Colonic mucosa (tissue), 4 donors: ENCODE measurements at regions not wholly inside any gene's neighbourhood (a gene's known extent, or its start where the extent isn't known, plus 50 kb on each side); places are given as distances from the start of the nearest gene placed in this dataset.

Experiments used
- DNase-seq: peaks from one replicate; pipeline ENCODE4 v3.0.0-alpha.2; 2020
- H3K27ac ChIP-seq: fragments of 200-600 bp; one replicate; pipeline ENCODE4 v1.8.0; 2021
- H3K27me3 ChIP-seq: fragments of 200-600 bp; one replicate; pipeline ENCODE4 v1.8.0; 2021
- H3K36me3 ChIP-seq: fragments of 200-600 bp; one replicate; pipeline ENCODE4 v1.8.0; 2021
- H3K4me1 ChIP-seq: fragments of 200-600 bp; one replicate; pipeline ENCODE4 v1.8.0; 2021; ENCODE audit warnings: mild to moderate bottlenecking
- H3K4me3 ChIP-seq: fragments of 200-600 bp; one replicate; pipeline ENCODE4 v1.8.0; 2021
- H3K9ac ChIP-seq, 2 donors: one replicate each; pipeline ENCODE4 v1.7.0; 2013; ENCODE audit warnings: control low read depth in 2 of 2, low read depth in 2 of 2, low read length in 2 of 2
- H3K9me3 ChIP-seq: fragments of 200-600 bp; one replicate; pipeline ENCODE4 v1.8.0; 2021
- CTCF ChIP-seq: fragments of 200-600 bp; IDR thresholded peaks from one replicate; pipeline ENCODE4 v1.8.0; 2022; ENCODE audit warnings: antibody characterized with exemption, mild to moderate bottlenecking
- intact Hi-C: fragments of 100-400 bp; cut with DNase I; formaldehyde crosslinking; loops from one replicate; pipeline ENCODE4 v1.14.1; 2022
- donor health status: healthy.
- donor health status: DM: no; HTN: no; CAD: no.
- donor health status: DM: no; HTN: no; CAD: no.

DNA sequence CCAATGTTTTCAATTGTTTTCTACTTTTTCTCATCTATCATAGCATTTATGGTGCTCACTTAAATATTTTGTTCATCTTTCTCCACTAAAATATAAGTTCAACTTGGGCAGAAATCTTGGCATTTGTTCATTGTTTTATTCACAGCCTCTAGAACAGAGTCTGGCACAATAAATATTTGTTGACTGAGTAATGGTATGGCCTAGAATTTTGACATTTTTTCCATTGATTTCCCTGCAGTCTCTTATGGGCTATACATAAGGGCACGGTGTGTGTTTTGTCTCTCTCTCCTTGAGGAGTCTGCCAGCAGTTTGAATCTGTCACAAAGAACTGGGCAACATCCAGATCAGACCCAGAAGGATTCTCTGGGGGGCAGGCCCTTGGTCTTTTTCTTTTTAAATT, 379.7 kb downstream of the TMEM38B start:
- H3K36me3 ChIP-seq = no peaks in the 10 kb centered on the region
- no peak overlapping the region for H3K9ac ChIP-seq
- DNase-seq = no peak
- intact Hi-C loops = no loop called here
- no peak overlapping the region for H3K27ac ChIP-seq
- H3K4me3 ChIP-seq = no peak overlapping the region
- no peaks in the 10 kb centered on the region for H3K4me1 ChIP-seq
- H3K27me3 ChIP-seq = no peaks in the 10 kb centered on the region
- TF ChIP-seq CTCF = no peak
- no peaks in the 10 kb centered on the region for H3K9me3 ChIP-seq

- Histone ChIP-seq H3K36me3 (no peaks in the 10 kb centered on the region), H3K4me3 (no peak overlapping the region), H3K9ac (no peak overlapping the region), H3K27me3 (no peaks in the 10 kb centered on the region), H3K4me1 (no peaks in the 10 kb centered on the region), H3K9me3 (no peaks in the 10 kb centered on the region), H3K27ac (no peak overlapping the region)
- DNase-seq = no peak
- TF ChIP-seq CTCF = no peak
- intact Hi-C loops = no loop called here
Measured at GRCh38 chr9:106075236-106075959, 381.1 kb downstream of the TMEM38B start.

GRCh38 chr9:106075960-106076327, 381.6 kb downstream of the TMEM38B start:
- intact Hi-C loops = no loop called here
- Histone ChIP-seq H3K9ac (no peak overlapping the region), H3K4me1 (no peaks in the 10 kb centered on the region), H3K4me3 (no peak overlapping the region), H3K9me3 (no peaks in the 10 kb centered on the region), H3K27ac (no peak overlapping the region), H3K27me3 (no peaks in the 10 kb centered on the region), H3K36me3 (no peaks in the 10 kb centered on the region)
- DNase-seq = no peak
- TF ChIP-seq CTCF = no peak

GRCh38 chr9:106076711-106077110, 382.4 kb downstream of the TMEM38B start:
- no peaks in the 10 kb centered on the region for H3K36me3 ChIP-seq

GRCh38 chr9:106077731-106078130, 383.4 kb downstream of the TMEM38B start:
- Histone ChIP-seq H3K27ac (no peak overlapping the region), H3K9me3 (no peaks in the 10 kb centered on the region), H3K36me3 (no peaks in the 10 kb centered on the region), H3K4me1 (no peaks in the 10 kb centered on the region), H3K9ac (no peak overlapping the region), H3K4me3 (no peak overlapping the region), H3K27me3 (no peaks in the 10 kb centered on the region)
- TF ChIP-seq CTCF = no peak
- intact Hi-C loops = no loop called here
- DNase-seq = no peak

More at GRCh38 chr9:106076711-106077110, 382.4 kb downstream of the TMEM38B start:
- Histone ChIP-seq H3K4me1 (no peaks in the 10 kb centered on the region), H3K27me3 (no peaks in the 10 kb centered on the region), H3K4me3 (no peak overlapping the region), H3K27ac (no peak overlapping the region), H3K9ac (no peak overlapping the region), H3K9me3 (no peaks in the 10 kb centered on the region)
- TF ChIP-seq CTCF = no peak
- DNase-seq = no peak
- intact Hi-C loops = no loop called here
